Neural cell (in vitro differentiated cells): ENCODE measurements at regions not wholly inside any gene's neighbourhood (a gene's known extent, or its start where the extent isn't known, plus 50 kb on each side); places are given as distances from the start of the nearest gene placed in this dataset.

Experiments used
- H2AFZ ChIP-seq: fragments of 200-600, 300-800 bp; sonication (generic), shearing (Covaris generic); 2 replicates; pipeline ENCODE4 v1.6.0; 2014; ENCODE audit warnings: low read depth, mild to moderate bottlenecking, antibody characterized with exemption, low read length, moderate library complexity
- H3F3A ChIP-seq: fragments of 200-600 bp; shearing (Covaris generic); 2 replicates; pipeline ENCODE4 v1.6.1; 2016; ENCODE audit warnings: mild to moderate bottlenecking, moderate library complexity, mixed read lengths, antibody characterized with exemption, low read length; ENCODE audit not compliant: insufficient read depth, poor library complexity, severe bottlenecking
- H3K27ac ChIP-seq: fragments of 200-600, 300-800 bp; sonication (generic), shearing (Covaris generic); 2 replicates; pipeline ENCODE4 v1.5.1; 2014; ENCODE audit warnings: mild to moderate bottlenecking, low read length, moderate library complexity
- H3K27me3 ChIP-seq: fragments of 300-800, 200-600 bp; sonication (generic), shearing (Covaris generic); 2 replicates; pipeline ENCODE4 v1.6.0; 2014; ENCODE audit warnings: mild to moderate bottlenecking, low read depth, low read length, moderate library complexity; ENCODE audit not compliant: insufficient read depth
- H3K36me3 ChIP-seq: fragments of 300-800, 200-600 bp; sonication (generic), shearing (Covaris generic); 2 replicates; pipeline ENCODE4 v1.5.1; 2014; ENCODE audit warnings: mild to moderate bottlenecking, antibody characterized with exemption, low read length, moderate library complexity; ENCODE audit not compliant: insufficient read depth
- H3K4me2 ChIP-seq: fragments of 300-800, 200-600 bp; sonication (generic), shearing (Covaris generic); 2 replicates; pipeline ENCODE4 v1.6.0; 2014; ENCODE audit warnings: mild to moderate bottlenecking, low read length
- H3K4me3 ChIP-seq: fragments of 300-800, 200-600 bp; sonication (generic), shearing (Covaris generic); 2 replicates; pipeline ENCODE4 v1.5.1; 2014; ENCODE audit warnings: mild to moderate bottlenecking, low read length, moderate library complexity
- H3K79me2 ChIP-seq: fragments of 200-600 bp; shearing (Covaris generic); replicated peaks from 2 replicates; pipeline ENCODE4 v1.6.0; 2014; ENCODE audit warnings: mild to moderate bottlenecking, low read length, moderate library complexity; ENCODE audit not compliant: insufficient read depth
- H3K9ac ChIP-seq: fragments of 300-800, 200-600 bp; sonication (generic), shearing (Covaris generic); 2 replicates; pipeline ENCODE4 v1.6.1; 2016; ENCODE audit warnings: mild to moderate bottlenecking, low read length, mixed read lengths
- H3K9me2 ChIP-seq: fragments of 200-600 bp; shearing (Covaris generic); 2 replicates; pipeline ENCODE4 v1.6.1; 2016; ENCODE audit warnings: mild to moderate bottlenecking, low read length, mixed read lengths; ENCODE audit not compliant: insufficient read depth
- H3K9me3 ChIP-seq: fragments of 200-600, 300-800 bp; sonication (generic), shearing (Covaris generic); 2 replicates; pipeline ENCODE4 v1.6.1; 2016; ENCODE audit warnings: mild to moderate bottlenecking, mixed run types, low read length, moderate library complexity, mixed read lengths
- H4K20me1 ChIP-seq: fragments of 200-600 bp; shearing (Covaris generic); 2 replicates; pipeline ENCODE4 v1.6.1; 2016; ENCODE audit warnings: mild to moderate bottlenecking, mixed run types; ENCODE audit not compliant: insufficient read depth
- EP300 ChIP-seq: fragments of 450-650 bp; conservative IDR thresholded peaks from 2 replicates; pipeline ENCODE4 v1.6.1; 2014; ENCODE audit warnings: antibody characterized with exemption, mild to moderate bottlenecking, moderate library complexity; ENCODE audit not compliant: poor library complexity, severe bottlenecking
- EZH2 ChIP-seq: fragments of 200-600, 300-800 bp; shearing (Covaris generic), sonication (generic); IDR thresholded peaks from 2 replicates; pipeline ENCODE4 v1.6.1; 2014; ENCODE audit warnings: antibody characterized with exemption, low read length, borderline replicate concordance, mild to moderate bottlenecking; ENCODE audit not compliant: insufficient read depth, poor library complexity, severe bottlenecking
- MXI1 ChIP-seq: fragments of 450-650 bp; conservative IDR thresholded peaks from 2 replicates; pipeline ENCODE4 v1.6.1; 2014; ENCODE audit warnings: antibody characterized with exemption, mild to moderate bottlenecking; ENCODE audit not compliant: poor library complexity, severe bottlenecking
- POLR2AphosphoS5 ChIP-seq: IDR thresholded peaks from 2 replicates; pipeline ENCODE4 v1.6.1; 2012
- RAD21 ChIP-seq: fragments of 450-650 bp; conservative IDR thresholded peaks from 2 replicates; pipeline ENCODE4 v1.6.1; 2014; ENCODE audit warnings: antibody characterized with exemption, mild to moderate bottlenecking, moderate library complexity
- SMC3 ChIP-seq: fragments of 450-650 bp; conservative IDR thresholded peaks from 2 replicates; pipeline ENCODE4 v1.6.1; 2014; ENCODE audit warnings: antibody characterized with exemption, mild to moderate bottlenecking, moderate library complexity; ENCODE audit not compliant: poor library complexity
- TAF1 ChIP-seq: IDR thresholded peaks from 2 replicates; pipeline ENCODE4 v1.6.1; 2012; ENCODE audit warnings: low read depth
- TF ChIP-seq, protein P1 (sequence below): IDR thresholded peaks from 2 replicates; pipeline ENCODE4 v1.6.1; 2012; ENCODE audit warnings: borderline replicate concordance
- TF ChIP-seq, protein P2 (sequence below): fragments of 450-650 bp; IDR thresholded peaks from 2 replicates; pipeline ENCODE4 v1.5.1; 2014; ENCODE audit warnings: antibody characterized with exemption, mild to moderate bottlenecking, moderate library complexity; ENCODE audit not compliant: poor library complexity, severe bottlenecking

GRCh38 chr4:35884714-35885480 is 359.4 kb downstream of the ARAP2 start:
- H3K9me2 ChIP-seq, result no peaks in the 10 kb centered on the region
- no peaks in the 10 kb centered on the region for H3K36me3 ChIP-seq
- no peak overlapping the region for H3K4me2 ChIP-seq
- H3K27me3 ChIP-seq, result no peaks in the 10 kb centered on the region
- TF ChIP-seq, protein P1, sequence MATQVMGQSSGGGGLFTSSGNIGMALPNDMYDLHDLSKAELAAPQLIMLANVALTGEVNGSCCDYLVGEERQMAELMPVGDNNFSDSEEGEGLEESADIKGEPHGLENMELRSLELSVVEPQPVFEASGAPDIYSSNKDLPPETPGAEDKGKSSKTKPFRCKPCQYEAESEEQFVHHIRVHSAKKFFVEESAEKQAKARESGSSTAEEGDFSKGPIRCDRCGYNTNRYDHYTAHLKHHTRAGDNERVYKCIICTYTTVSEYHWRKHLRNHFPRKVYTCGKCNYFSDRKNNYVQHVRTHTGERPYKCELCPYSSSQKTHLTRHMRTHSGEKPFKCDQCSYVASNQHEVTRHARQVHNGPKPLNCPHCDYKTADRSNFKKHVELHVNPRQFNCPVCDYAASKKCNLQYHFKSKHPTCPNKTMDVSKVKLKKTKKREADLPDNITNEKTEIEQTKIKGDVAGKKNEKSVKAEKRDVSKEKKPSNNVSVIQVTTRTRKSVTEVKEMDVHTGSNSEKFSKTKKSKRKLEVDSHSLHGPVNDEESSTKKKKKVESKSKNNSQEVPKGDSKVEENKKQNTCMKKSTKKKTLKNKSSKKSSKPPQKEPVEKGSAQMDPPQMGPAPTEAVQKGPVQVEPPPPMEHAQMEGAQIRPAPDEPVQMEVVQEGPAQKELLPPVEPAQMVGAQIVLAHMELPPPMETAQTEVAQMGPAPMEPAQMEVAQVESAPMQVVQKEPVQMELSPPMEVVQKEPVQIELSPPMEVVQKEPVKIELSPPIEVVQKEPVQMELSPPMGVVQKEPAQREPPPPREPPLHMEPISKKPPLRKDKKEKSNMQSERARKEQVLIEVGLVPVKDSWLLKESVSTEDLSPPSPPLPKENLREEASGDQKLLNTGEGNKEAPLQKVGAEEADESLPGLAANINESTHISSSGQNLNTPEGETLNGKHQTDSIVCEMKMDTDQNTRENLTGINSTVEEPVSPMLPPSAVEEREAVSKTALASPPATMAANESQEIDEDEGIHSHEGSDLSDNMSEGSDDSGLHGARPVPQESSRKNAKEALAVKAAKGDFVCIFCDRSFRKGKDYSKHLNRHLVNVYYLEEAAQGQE, result no peak
- TF ChIP-seq MXI1 (no peak), RAD21 (no peak), EP300 (no peak), EZH2 (no peak), POLR2AphosphoS5 (no peak), SMC3 (no peak), TAF1 (no peak)
- TF ChIP-seq, protein P2, sequence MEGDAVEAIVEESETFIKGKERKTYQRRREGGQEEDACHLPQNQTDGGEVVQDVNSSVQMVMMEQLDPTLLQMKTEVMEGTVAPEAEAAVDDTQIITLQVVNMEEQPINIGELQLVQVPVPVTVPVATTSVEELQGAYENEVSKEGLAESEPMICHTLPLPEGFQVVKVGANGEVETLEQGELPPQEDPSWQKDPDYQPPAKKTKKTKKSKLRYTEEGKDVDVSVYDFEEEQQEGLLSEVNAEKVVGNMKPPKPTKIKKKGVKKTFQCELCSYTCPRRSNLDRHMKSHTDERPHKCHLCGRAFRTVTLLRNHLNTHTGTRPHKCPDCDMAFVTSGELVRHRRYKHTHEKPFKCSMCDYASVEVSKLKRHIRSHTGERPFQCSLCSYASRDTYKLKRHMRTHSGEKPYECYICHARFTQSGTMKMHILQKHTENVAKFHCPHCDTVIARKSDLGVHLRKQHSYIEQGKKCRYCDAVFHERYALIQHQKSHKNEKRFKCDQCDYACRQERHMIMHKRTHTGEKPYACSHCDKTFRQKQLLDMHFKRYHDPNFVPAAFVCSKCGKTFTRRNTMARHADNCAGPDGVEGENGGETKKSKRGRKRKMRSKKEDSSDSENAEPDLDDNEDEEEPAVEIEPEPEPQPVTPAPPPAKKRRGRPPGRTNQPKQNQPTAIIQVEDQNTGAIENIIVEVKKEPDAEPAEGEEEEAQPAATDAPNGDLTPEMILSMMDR, result no peak
- H3K4me3 ChIP-seq, result no peak overlapping the region
- no peaks in the 10 kb centered on the region for H3F3A ChIP-seq
- H3K9ac ChIP-seq, result no peak overlapping the region
- H3K79me2 ChIP-seq, result no peaks in the 10 kb centered on the region
- H3K9me3 ChIP-seq, result peaks cover 3% of the 10 kb centered on the region
- no peaks in the 10 kb centered on the region for H4K20me1 ChIP-seq
- H2AFZ ChIP-seq, result no peak overlapping the region
- no peak overlapping the region for H3K27ac ChIP-seq

- H3K9me3 ChIP-seq, result no peaks in the 10 kb centered on the region
Measured at GRCh38 chr4:35897808-35898207, 346.5 kb downstream of the ARAP2 start.

More at GRCh38 chr4:35897808-35898207, 346.5 kb downstream of the ARAP2 start:
- no peak overlapping the region for H3K27ac ChIP-seq
- TF ChIP-seq TAF1, result no peak
- TF ChIP-seq, protein P2, result no peak
- TF ChIP-seq POLR2AphosphoS5, result no peak
- no peak for TF ChIP-seq SMC3
- no peak for TF ChIP-seq RAD21
- TF ChIP-seq, protein P1, result no peak
- no peak for TF ChIP-seq EZH2
- no peak for TF ChIP-seq MXI1
- TF ChIP-seq EP300, result no peak
- H3K79me2 ChIP-seq, result no peaks in the 10 kb centered on the region
- no peaks in the 10 kb centered on the region for H3F3A ChIP-seq
- no peaks in the 10 kb centered on the region for H4K20me1 ChIP-seq
- H3K4me3 ChIP-seq, result no peak overlapping the region
- H2AFZ ChIP-seq, result no peak overlapping the region
- H3K27me3 ChIP-seq, result no peaks in the 10 kb centered on the region
- H3K4me2 ChIP-seq, result no peak overlapping the region
- no peak overlapping the region for H3K9ac ChIP-seq
- no peaks in the 10 kb centered on the region for H3K36me3 ChIP-seq
- no peaks in the 10 kb centered on the region for H3K9me2 ChIP-seq
